GM12875 (cell line): ENCODE measurements at regions not wholly inside any gene's neighbourhood (a gene's known extent, or its start where the extent isn't known, plus 50 kb on each side); places are given as distances from the start of the nearest gene placed in this dataset.

Experiments used
- H3K4me3 ChIP-seq: one replicate; pipeline ENCODE4 v1.5.1; 2011; ENCODE audit warnings: low read depth, low read length, control low read depth
- TF ChIP-seq, protein P1 (sequence below): IDR thresholded peaks from 2 replicates; pipeline ENCODE4 v1.5.1; 2011; ENCODE audit warnings: low read depth, mild to moderate bottlenecking, control low read depth, inconsistent platforms, low read length, moderate library complexity, borderline replicate concordance; ENCODE audit not compliant: insufficient read depth

GRCh38 chr2:34102339-34102738 lies 503.2 kb upstream of the FAM98A start:
- no peak overlapping the region for H3K4me3 ChIP-seq
- TF ChIP-seq, protein P1, sequence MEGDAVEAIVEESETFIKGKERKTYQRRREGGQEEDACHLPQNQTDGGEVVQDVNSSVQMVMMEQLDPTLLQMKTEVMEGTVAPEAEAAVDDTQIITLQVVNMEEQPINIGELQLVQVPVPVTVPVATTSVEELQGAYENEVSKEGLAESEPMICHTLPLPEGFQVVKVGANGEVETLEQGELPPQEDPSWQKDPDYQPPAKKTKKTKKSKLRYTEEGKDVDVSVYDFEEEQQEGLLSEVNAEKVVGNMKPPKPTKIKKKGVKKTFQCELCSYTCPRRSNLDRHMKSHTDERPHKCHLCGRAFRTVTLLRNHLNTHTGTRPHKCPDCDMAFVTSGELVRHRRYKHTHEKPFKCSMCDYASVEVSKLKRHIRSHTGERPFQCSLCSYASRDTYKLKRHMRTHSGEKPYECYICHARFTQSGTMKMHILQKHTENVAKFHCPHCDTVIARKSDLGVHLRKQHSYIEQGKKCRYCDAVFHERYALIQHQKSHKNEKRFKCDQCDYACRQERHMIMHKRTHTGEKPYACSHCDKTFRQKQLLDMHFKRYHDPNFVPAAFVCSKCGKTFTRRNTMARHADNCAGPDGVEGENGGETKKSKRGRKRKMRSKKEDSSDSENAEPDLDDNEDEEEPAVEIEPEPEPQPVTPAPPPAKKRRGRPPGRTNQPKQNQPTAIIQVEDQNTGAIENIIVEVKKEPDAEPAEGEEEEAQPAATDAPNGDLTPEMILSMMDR = no peak

DNA sequence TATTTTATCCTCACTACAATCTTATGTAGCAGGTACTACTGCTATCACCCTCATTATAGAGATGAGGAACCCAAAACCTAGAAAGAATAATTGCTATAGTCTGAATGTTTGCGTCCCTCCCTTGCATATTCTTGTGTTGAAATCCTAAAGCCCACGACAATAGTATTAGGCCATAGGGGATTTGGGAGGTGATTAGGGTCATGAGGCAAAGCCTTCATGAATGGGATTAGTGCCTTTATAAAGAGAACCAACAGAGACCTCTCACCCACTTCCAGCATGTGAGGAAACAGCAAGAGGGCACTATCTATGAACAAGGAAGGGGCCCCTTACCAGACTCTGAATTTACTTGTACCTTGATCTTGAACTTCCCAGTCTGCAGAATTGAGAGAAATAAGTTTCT lies 500.3 kb upstream of the FAM98A start:
- TF ChIP-seq, protein P1 = no peak
- H3K4me3 ChIP-seq = no peak overlapping the region

GRCh38 chr2:34098256-34098655 lies 499.2 kb upstream of the FAM98A start:
- TF ChIP-seq, protein P1 = no peak
- H3K4me3 ChIP-seq = no peak overlapping the region

DNA sequence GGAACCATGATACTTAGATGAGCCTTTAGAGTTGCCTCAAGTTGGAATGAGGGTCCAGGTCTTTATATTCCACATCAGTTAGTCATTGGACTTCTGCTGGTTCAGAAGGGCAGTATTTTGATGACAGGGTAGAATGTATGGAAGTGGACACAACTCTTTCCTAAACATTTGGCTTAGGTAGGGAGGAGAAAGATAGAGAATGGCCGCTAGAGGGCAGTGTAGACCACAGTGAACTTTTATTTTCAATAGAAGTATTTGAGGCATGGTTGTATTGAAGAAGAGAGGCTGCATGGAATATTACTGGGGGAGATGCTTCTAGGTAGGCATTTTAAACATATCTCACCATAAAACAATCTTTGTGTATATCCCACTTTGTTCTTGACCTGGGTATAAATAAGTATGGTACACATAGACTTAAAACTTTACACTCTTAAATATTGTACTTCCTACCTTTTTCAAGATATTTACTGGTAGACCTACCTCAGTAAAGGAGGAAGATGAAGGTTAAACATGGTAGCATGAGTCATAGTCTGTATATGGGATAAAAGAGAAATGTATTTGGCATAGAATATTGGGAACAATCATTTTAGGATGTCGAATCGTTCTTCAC lies 497.6 kb upstream of the FAM98A start:
- TF ChIP-seq, protein P1 = peak; percentile 65
- H3K4me3 ChIP-seq = no peak overlapping the region

DNA sequence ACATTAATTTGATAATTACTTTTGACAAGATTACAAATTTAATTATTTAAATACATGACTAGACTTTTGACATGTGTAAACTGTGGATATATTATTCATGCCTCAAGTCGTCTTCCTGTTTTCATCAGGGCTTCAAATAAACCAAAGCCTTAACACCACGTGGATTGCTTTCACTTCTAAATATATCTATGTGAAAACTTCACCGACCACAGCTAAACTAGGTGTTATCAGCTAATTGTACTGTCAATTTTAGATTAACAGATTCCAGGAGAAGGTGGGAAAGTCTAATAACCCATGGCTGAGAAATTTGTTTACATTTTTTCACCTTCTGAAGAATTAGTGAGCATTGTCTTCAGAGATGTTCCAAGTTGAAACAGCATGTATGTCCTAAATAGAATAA lies 494.7 kb upstream of the FAM98A start:
- TF ChIP-seq, protein P1 = no peak
- no peak overlapping the region for H3K4me3 ChIP-seq

DNA sequence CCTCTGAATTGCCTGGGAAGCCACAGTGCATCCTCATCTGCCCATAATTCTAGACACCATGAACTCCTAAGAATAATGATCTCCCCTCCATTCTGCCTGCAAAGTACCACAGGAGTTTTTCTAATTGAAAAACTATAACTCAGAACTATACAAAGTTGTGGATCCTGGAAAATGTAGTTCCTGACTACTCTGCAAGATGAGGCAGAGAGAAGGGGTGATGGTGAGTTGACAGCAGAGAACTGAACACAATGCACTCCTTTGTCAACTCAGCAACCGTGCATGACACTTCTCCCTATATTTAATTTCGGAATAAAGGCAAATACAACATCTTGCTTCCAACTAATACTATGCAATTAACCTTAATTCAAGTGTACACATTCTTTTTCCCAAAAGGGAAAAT lies 471.1 kb upstream of the FAM98A start:
- TF ChIP-seq, protein P1 = no peak
- H3K4me3 ChIP-seq = no peak overlapping the region

GRCh38 chr2:34069604-34070003 lies 470.5 kb upstream of the FAM98A start:
- TF ChIP-seq, protein P1 = no peak

More at GRCh38 chr2:34069604-34070003, 470.5 kb upstream of the FAM98A start:
- no peak overlapping the region for H3K4me3 ChIP-seq
